HG03103 (cell line): ENCODE measurements at regions not wholly inside any gene's neighbourhood (a gene's known extent, or its start where the extent isn't known, plus 50 kb on each side); places are given as distances from the start of the nearest gene placed in this dataset.

Experiments
- ATAC-seq: cut with Tn5 transposase; IDR thresholded peaks from one replicate; pipeline ENCODE4 v1.9.1; 2021; ENCODE audit warnings: low read depth; ENCODE audit not compliant: unreplicated experiment

GRCh38 chr2:192277494-192278109, 82.9 kb upstream of the TMEFF2 start:
- peak; percentile 51 for ATAC-seq

DNA sequence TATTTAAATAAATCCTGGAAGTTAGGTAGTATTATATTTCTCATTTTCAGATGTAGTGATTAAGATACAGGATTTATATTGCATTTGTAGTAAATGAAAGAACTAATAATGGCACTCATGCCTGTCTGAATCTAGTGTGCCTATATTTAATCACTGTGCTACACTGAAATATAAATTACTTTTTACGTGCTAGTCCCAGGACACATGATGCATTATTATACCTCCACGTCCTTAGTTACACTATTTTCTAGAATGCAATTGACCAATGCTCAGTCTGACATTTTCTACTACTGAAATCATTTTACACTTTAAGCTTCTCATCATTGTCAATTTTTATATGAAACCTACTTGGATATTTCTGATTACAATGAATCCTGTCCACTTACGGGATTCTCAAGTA, 80.9 kb upstream of the TMEFF2 start:
- no peak for ATAC-seq

- ATAC-seq, result no peak
Measured at GRCh38 chr2:192267484-192267883, 72.8 kb upstream of the TMEFF2 start.

GRCh38 chr2:192265751-192266150, 71.0 kb upstream of the TMEFF2 start:
- no peak for ATAC-seq

GRCh38 chr2:192254444-192254843, 59.7 kb upstream of the TMEFF2 start:
- no peak for ATAC-seq

- ATAC-seq, result no peak
Measured at GRCh38 chr2:192253692-192254091, 59.0 kb upstream of the TMEFF2 start.

DNA sequence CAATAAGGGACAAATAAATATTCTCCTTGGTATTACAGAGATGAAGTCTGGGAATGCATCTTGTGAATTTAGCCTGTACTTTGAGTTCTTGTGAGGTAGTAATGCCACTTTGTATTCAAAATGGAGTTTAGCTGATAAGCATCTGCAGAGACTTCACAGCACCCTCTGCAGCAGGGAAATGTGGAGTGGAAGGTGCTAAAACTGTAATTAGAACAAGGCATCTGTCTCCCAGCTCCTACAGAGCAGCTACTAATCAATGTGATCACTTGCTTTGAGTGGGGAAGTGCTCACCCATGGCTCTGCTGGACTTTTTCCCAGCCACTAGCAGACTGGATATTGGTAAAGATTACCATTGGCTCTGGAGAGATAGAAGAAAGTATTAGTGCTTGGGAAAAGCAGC, 56.2 kb upstream of the TMEFF2 start:
- ATAC-seq, result no peak

- ATAC-seq, result no peak
Measured at GRCh38 chr2:192247456-192247855, 52.7 kb upstream of the TMEFF2 start.

DNA sequence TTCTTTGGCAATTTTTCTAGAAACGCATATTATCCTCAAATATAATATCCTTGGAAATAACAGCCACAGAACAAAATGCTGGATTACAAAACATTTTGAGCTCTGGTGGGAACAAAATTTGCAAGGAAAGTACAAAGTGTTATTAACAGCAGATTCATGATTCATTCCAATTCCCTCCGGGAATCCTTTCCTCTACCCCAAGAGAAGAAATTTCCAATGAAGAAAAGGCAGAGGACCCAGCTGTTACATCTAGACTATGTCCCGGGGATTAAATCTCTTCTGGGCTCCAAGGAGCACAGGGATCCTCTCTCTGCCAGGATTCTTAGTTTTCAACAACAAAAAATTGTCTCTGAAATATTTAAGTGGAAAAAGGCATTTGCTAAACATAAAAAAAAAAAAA, 51.6 kb upstream of the TMEFF2 start:
- ATAC-seq, result no peak

DNA sequence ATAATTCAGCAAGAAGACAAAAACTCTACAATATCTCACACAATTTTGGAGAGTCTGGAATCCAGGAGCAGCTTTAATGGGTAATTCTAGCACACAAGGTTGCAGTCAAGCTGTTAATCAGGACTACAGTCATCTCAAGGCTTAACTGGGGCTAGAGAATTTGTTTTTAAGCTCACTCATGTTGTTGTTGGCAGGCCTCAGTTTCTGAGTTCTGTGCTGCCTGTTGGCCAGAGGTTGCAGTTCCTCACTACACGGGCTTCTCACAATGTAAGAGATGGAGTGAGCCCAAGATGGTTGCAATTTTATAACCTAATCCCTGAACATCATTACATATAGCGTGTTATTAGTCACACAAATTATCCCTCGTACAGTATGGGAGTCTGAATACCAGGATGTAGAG, 50.6 kb upstream of the TMEFF2 start:
- no peak for ATAC-seq
